H1 (cell line): ENCODE measurements at regions not wholly inside any gene's neighbourhood (a gene's known extent, or its start where the extent isn't known, plus 50 kb on each side); places are given as distances from the start of the nearest gene placed in this dataset.

ENCODE experiments used
- CTCF ChIA-PET: fragments of 300-600 bp; sonication (Branson Sonifier 250); formaldehyde crosslinking; loops from one replicate; lab custom pipeline; 2021; ENCODE audit not compliant: partially characterized antibody; lab: Charles Lee
- POLR2A ChIA-PET: fragments of 300-600 bp; sonication (Branson Sonifier 250); formaldehyde crosslinking; loops from one replicate; lab custom pipeline; 2021; ENCODE audit warnings: inconsistent platforms; ENCODE audit not compliant: partially characterized antibody; lab: Charles Lee
- DNase-seq, 2 experiments: peaks; one replicate each; pipeline versions ENCODE4 v3.0.0 to v3.0.0-alpha.2; 2010 to 2022; ENCODE audit warnings: low spot score in 2 of 2, low read depth in 1 of 2, mixed read lengths in 1 of 2
- FAIRE-seq: peaks from 2 replicates; lab custom pipeline; 2011; peaks lifted over from hg19 to GRCh38; lab: Jason Lieb, UNC
- H2AFZ ChIP-seq: 2 replicates; pipeline ENCODE4 v1.8.1; 2012; ENCODE audit warnings: low read length, inconsistent platforms
- H2AK5ac ChIP-seq: 2 replicates; pipeline ENCODE4 v1.6.1; 2013; ENCODE audit warnings: low read depth, low read length
- H2BK120ac ChIP-seq: replicated peaks from 2 replicates; pipeline ENCODE3; 2013; ENCODE audit warnings: low read depth, low read length, inconsistent platforms
- H2BK12ac ChIP-seq: 2 replicates; pipeline ENCODE4 v1.6.1; 2013; ENCODE audit warnings: low read depth, low read length
- H2BK15ac ChIP-seq: 2 replicates; pipeline ENCODE4 v1.6.1; 2013; ENCODE audit warnings: low read length
- H2BK20ac ChIP-seq: 2 replicates; pipeline ENCODE4 v1.6.1; 2013; ENCODE audit warnings: low read length
- H2BK5ac ChIP-seq: 2 replicates; pipeline ENCODE4 v1.6.1; 2013; ENCODE audit warnings: low read depth, low read length
- H3K14ac ChIP-seq: 2 replicates; pipeline ENCODE4 v1.6.1; 2013; ENCODE audit warnings: inconsistent platforms; ENCODE audit not compliant: insufficient read length
- H3K18ac ChIP-seq: 2 replicates; pipeline ENCODE4 v1.6.1; 2013; ENCODE audit warnings: low read length; ENCODE audit errors: extremely low read depth
- H3K23ac ChIP-seq: 2 replicates; pipeline ENCODE4 v1.6.1; 2013; ENCODE audit warnings: inconsistent platforms; ENCODE audit not compliant: insufficient read length
- H3K23me2 ChIP-seq: 2 replicates; pipeline ENCODE4 v1.6.1; 2013; ENCODE audit warnings: low read depth, low read length
- H3K27ac ChIP-seq: 2 replicates; pipeline ENCODE4 v1.6.1; 2011; ENCODE audit warnings: low read depth, low read length, inconsistent platforms
- H3K27me3 ChIP-seq, 4 experiments: replicated peaks in 1 of 4; 1 replicate in 1 of 4; 2 replicates in 3 of 4; pipeline versions ENCODE4 v1.6.1 to v1.8.1; 2011 to 2013; ENCODE audit warnings: low read length in 3 of 4, mild to moderate bottlenecking in 3 of 4, inconsistent platforms in 2 of 4, mixed read lengths in 2 of 4, moderate library complexity in 1 of 4; ENCODE audit not compliant: control insufficient read depth in 3 of 4, insufficient read depth in 3 of 4; ENCODE audit errors: extremely low read depth in 1 of 4
- H3K36me3 ChIP-seq, 4 experiments: 2 replicates each; pipeline versions ENCODE4 v1.6.1 to v1.8.1; 2011 to 2013; ENCODE audit warnings: mild to moderate bottlenecking in 4 of 4, low read length in 3 of 4, moderate library complexity in 2 of 4, control low read depth in 1 of 4, inconsistent platforms in 1 of 4; ENCODE audit not compliant: insufficient read depth in 4 of 4, control insufficient read depth in 2 of 4
- H3K4ac ChIP-seq: replicated peaks from 2 replicates; pipeline ENCODE3; 2013; ENCODE audit warnings: low read length, low read depth, mixed read lengths, inconsistent platforms; ENCODE audit not compliant: insufficient read length
- H3K4me1 ChIP-seq, 4 experiments: replicated peaks in 1 of 4; 1 replicate in 1 of 4; 2 replicates in 3 of 4; pipeline versions ENCODE4 v1.6.1 to v1.8.1; 2011 to 2013; ENCODE audit warnings: low read length in 3 of 4, inconsistent platforms in 2 of 4, mixed read lengths in 1 of 4; ENCODE audit not compliant: insufficient read depth in 4 of 4, control insufficient read depth in 3 of 4
- H3K4me2 ChIP-seq, 2 experiments: 2 replicates each; pipeline versions ENCODE4 v1.6.1 to v1.8.1; 2011 to 2013; ENCODE audit warnings: low read depth in 2 of 2, low read length in 2 of 2, control low read depth in 1 of 2, inconsistent platforms in 1 of 2, mild to moderate bottlenecking in 1 of 2; ENCODE audit not compliant: insufficient read depth in 1 of 2
- H3K4me3 ChIP-seq, 4 experiments: fragments of 200-600, 300-600 bp in 1 of 4; sonication (generic), shearing (Covaris generic), sonication (Bioruptor Twin) in 1 of 4; 2 replicates each; pipeline versions ENCODE4 v1.5.1 to v1.8.1; 2011 to 2016; ENCODE audit warnings: low read length in 4 of 4, low read depth in 3 of 4, control low read depth in 2 of 4, inconsistent platforms in 2 of 4, mild to moderate bottlenecking in 2 of 4, mixed read lengths in 1 of 4, moderate library complexity in 1 of 4; ENCODE audit not compliant: insufficient read depth in 2 of 4; ENCODE audit errors: extremely low read depth in 1 of 4
- H3K56ac ChIP-seq: replicated peaks from 2 replicates; pipeline ENCODE3; 2013; ENCODE audit warnings: low read depth, mild to moderate bottlenecking, mixed read lengths, low read length, inconsistent platforms; ENCODE audit not compliant: insufficient read length
- H3K79me1 ChIP-seq: 2 replicates; pipeline ENCODE4 v1.6.1; 2013; ENCODE audit warnings: low read depth, low read length, control low read depth
- H3K79me2 ChIP-seq, 2 experiments: 2 replicates each; pipeline versions ENCODE4 v1.6.1 to v1.8.1; 2012 to 2013; ENCODE audit warnings: low read length in 2 of 2, mild to moderate bottlenecking in 2 of 2, inconsistent platforms in 1 of 2; ENCODE audit not compliant: insufficient read depth in 2 of 2, control insufficient read depth in 1 of 2
- H3K9ac ChIP-seq, 4 experiments: replicated peaks in 1 of 4; 1 replicate in 1 of 4; 2 replicates in 3 of 4; pipeline versions ENCODE4 v1.6.1 to v1.8.1; 2011 to 2013; ENCODE audit warnings: low read depth in 3 of 4, low read length in 3 of 4, control low read depth in 2 of 4, mild to moderate bottlenecking in 2 of 4, moderate library complexity in 2 of 4, inconsistent platforms in 1 of 4; ENCODE audit errors: extremely low read depth in 1 of 4
- H3K9me3 ChIP-seq, 2 experiments: 2 replicates each; pipeline versions ENCODE4 v1.6.1 to v1.8.1; 2012 to 2013; ENCODE audit warnings: mild to moderate bottlenecking in 2 of 2, moderate library complexity in 2 of 2, control low read depth in 1 of 2, inconsistent platforms in 1 of 2, low read depth in 1 of 2, low read length in 1 of 2, mixed read lengths in 1 of 2; ENCODE audit not compliant: insufficient read depth in 2 of 2
- H4K20me1 ChIP-seq, 2 experiments: replicated peaks in 1 of 2; 2 replicates each; pipeline versions ENCODE3 to v1.8.1; 2011 to 2013; ENCODE audit warnings: inconsistent platforms in 2 of 2, low read length in 2 of 2, mild to moderate bottlenecking in 1 of 2; ENCODE audit not compliant: insufficient read depth in 2 of 2, control insufficient read depth in 1 of 2
- H4K5ac ChIP-seq: 2 replicates; pipeline ENCODE4 v1.6.1; 2013; ENCODE audit warnings: low read length, low read depth, mixed read lengths, inconsistent platforms; ENCODE audit not compliant: insufficient read length
- H4K8ac ChIP-seq: 2 replicates; pipeline ENCODE4 v1.8.0; 2013; ENCODE audit warnings: mild to moderate bottlenecking, moderate library complexity, low read length, inconsistent platforms; ENCODE audit not compliant: insufficient read depth; ENCODE audit errors: extremely low read depth
- H4K91ac ChIP-seq: replicated peaks from 2 replicates; pipeline ENCODE3; 2013; ENCODE audit warnings: low read length, mixed read lengths, inconsistent platforms; ENCODE audit not compliant: insufficient read length
- BCL11A ChIP-seq, 2 experiments: IDR thresholded peaks; one replicate each; pipeline ENCODE4 v1.6.1; 2011; ENCODE audit warnings: low read depth in 2 of 2, low read length in 2 of 2, mild to moderate bottlenecking in 2 of 2
- CBX5 ChIP-seq: fragments of 300-800, 300-1000 bp; sonication (generic); IDR thresholded peaks from 2 replicates; pipeline ENCODE4 v1.7.1; 2016; ENCODE audit warnings: antibody characterized with exemption, low read length, low read depth
- EP300 ChIP-seq, 2 experiments: IDR thresholded peaks; 1 replicate in 1 of 2; 2 replicates in 1 of 2; pipeline ENCODE4 v1.6.1; 2011 to 2012; ENCODE audit warnings: low read depth in 2 of 2, low read length in 2 of 2, mild to moderate bottlenecking in 2 of 2, borderline replicate concordance in 1 of 2, inconsistent platforms in 1 of 2, moderate library complexity in 1 of 2
- KDM5A ChIP-seq: fragments of 200-600 bp; IDR thresholded peaks from 2 replicates; pipeline ENCODE4 v1.7.1; 2012; ENCODE audit warnings: mild to moderate bottlenecking, low read length, inconsistent platforms, mixed read lengths
- POU5F1 ChIP-seq: IDR thresholded peaks from 2 replicates; pipeline ENCODE4 v1.6.1; 2011; ENCODE audit warnings: low read depth, mild to moderate bottlenecking, low read length, moderate library complexity
- RBBP5 ChIP-seq: IDR thresholded peaks from 2 replicates; pipeline ENCODE4 v1.7.1; 2012; ENCODE audit warnings: low read depth, mild to moderate bottlenecking, inconsistent platforms, low read length, moderate library complexity, borderline replicate concordance
- SP4 ChIP-seq: IDR thresholded peaks from 2 replicates; pipeline ENCODE4 v1.6.1; 2012; ENCODE audit warnings: low read length, inconsistent platforms
- SRF ChIP-seq: IDR thresholded peaks from 2 replicates; pipeline ENCODE4 v1.6.1; 2011; ENCODE audit warnings: mild to moderate bottlenecking, low read depth, low read length, moderate library complexity
- TAF7 ChIP-seq: optimal IDR thresholded peaks from 2 replicates; pipeline ENCODE3; 2011; ENCODE audit warnings: low read depth, mild to moderate bottlenecking, inconsistent platforms, low read length, moderate library complexity, borderline replicate concordance
- WGBS, 2 experiments: shearing (Covaris generic) in 1 of 2; methylation state at CpG; one replicate each; pipeline versions ENCODE4 v1.1.6 to v1.1.7; 2013 to 2015; ENCODE audit warnings: low lambda C conversion rate in 2 of 2, mixed read lengths in 2 of 2, inconsistent platforms in 1 of 2, low coverage in 1 of 2, missing lambda C conversion rate in 1 of 2; ENCODE audit not compliant: insufficient replicate concordance in 2 of 2, insufficient coverage in 1 of 2, insufficient read length in 1 of 2; ENCODE audit errors: extremely low coverage in 1 of 2, missing lambda C conversion rate in 1 of 2; 5-methylcytosine and 5-hydroxymethylcytosine counted together
- TF ChIP-seq, protein P1 (sequence below): IDR thresholded peaks from 2 replicates; pipeline ENCODE4 v1.6.1; 2012; ENCODE audit warnings: low read length, inconsistent platforms

- H2BK5ac ChIP-seq = no peak overlapping the region
- no peak overlapping the region for H2AK5ac ChIP-seq
- CTCF ChIA-PET = no interaction called here
- H4K5ac ChIP-seq = no peak overlapping the region
- TF ChIP-seq BCL11A (IDR thresholded peaks at IDR 0.05; ENCODE audit: low read depth in 2 of 2, low read length in 2 of 2) = no peak
- TF ChIP-seq EP300 (IDR thresholded peaks at IDR 0.05; ENCODE audit: borderline replicate concordance in 1 of 2, low read depth in 2 of 2, low read length in 2 of 2) = no peak
- TF ChIP-seq SRF = no peak
- TF ChIP-seq KDM5A = no peak
- no peak for TF ChIP-seq POU5F1
- no peak for TF ChIP-seq SP4
- no peak for TF ChIP-seq RBBP5
- TF ChIP-seq, protein P1, sequence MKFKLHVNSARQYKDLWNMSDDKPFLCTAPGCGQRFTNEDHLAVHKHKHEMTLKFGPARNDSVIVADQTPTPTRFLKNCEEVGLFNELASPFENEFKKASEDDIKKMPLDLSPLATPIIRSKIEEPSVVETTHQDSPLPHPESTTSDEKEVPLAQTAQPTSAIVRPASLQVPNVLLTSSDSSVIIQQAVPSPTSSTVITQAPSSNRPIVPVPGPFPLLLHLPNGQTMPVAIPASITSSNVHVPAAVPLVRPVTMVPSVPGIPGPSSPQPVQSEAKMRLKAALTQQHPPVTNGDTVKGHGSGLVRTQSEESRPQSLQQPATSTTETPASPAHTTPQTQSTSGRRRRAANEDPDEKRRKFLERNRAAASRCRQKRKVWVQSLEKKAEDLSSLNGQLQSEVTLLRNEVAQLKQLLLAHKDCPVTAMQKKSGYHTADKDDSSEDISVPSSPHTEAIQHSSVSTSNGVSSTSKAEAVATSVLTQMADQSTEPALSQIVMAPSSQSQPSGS = no peak
- no peak for TF ChIP-seq TAF7
- TF ChIP-seq CBX5 = no peak
- POLR2A ChIA-PET = no interaction called here
- DNase-seq (no peak), FAIRE-seq (no peak)
- no peak overlapping the region for H3K14ac ChIP-seq
- H3K18ac ChIP-seq = no peak overlapping the region
- no peak overlapping the region for H3K4ac ChIP-seq
- peaks cover under 1 to 11% (median 5%) of the 10 kb centered on the region in 4 experiments; a peak in 6 of 7 replicates for H3K27me3 ChIP-seq
- no peak overlapping the region for H3K9ac ChIP-seq
- no peaks in the 10 kb centered on the region for H3K79me1 ChIP-seq
- peaks cover 2% of the 10 kb centered on the region; the same call in 1 of the 2 replicates for H3K23me2 ChIP-seq
- no peak overlapping the region for H3K56ac ChIP-seq
- H3K23ac ChIP-seq = no peak overlapping the region
- no peaks in the 10 kb centered on the region for H4K20me1 ChIP-seq
- no peak overlapping the region for H3K4me3 ChIP-seq
- no peak overlapping the region for H2BK15ac ChIP-seq
- 92 to 100% methylated on average over 2 of the region's 2 CpGs for WGBS, 2 experiments
- H2BK120ac ChIP-seq = no peak overlapping the region
- H3K9me3 ChIP-seq = no peaks in the 10 kb centered on the region
- no peak overlapping the region for H2AFZ ChIP-seq
- H4K91ac ChIP-seq = no peak overlapping the region
- H3K27ac ChIP-seq = no peak overlapping the region
- no peaks in the 10 kb centered on the region for H3K4me1 ChIP-seq
- H3K79me2 ChIP-seq = no peaks in the 10 kb centered on the region
- H3K4me2 ChIP-seq = no peak overlapping the region
- no peaks in the 10 kb centered on the region for H3K36me3 ChIP-seq
- H4K8ac ChIP-seq = no peak overlapping the region
- H2BK12ac ChIP-seq = no peak overlapping the region
- no peak overlapping the region for H2BK20ac ChIP-seq
Observed at GRCh38 chr2:132033365-132033764, 128.4 kb downstream of the ANKRD30BL start.
